ENCODE measurements at regions not wholly inside any gene's neighbourhood (a gene's known extent, or its start where the extent isn't known, plus 50 kb on each side); places are given as distances from the start of the nearest gene placed in this dataset.

DNA sequence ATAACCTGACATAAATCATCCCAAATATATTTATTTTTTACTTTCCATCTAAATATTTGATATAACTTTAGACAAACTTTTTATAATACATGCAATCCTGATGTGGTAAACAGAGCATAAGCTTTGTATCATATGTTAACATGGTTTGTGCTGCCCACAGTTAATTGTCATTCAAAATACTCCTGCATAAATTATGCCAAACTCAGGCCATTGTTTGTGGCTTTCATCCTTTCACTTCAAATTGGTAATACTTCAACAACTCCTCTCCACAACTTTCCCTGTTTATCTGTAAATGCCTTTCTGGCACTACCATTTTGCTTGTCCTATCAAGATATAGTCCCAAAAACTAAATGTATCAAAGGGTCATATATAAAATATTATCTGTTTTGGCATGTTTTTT is 586.7 kb downstream of the HINT1 start:
- Histone ChIP-seq H3K4me1 (ENCODE audit: insufficient read depth, low read length) (no peaks in the 10 kb centered on the region), H3K79me2 (ENCODE audit: insufficient read depth, low read length) (no peaks in the 10 kb centered on the region), H2AFZ (ENCODE audit: low read length) (no peak overlapping the region), H3K27ac (ENCODE audit: low read depth, low read length) (no peak overlapping the region), H3K9me3 (ENCODE audit: low read depth, low read length) (no peaks in the 10 kb centered on the region), H3K27me3 (ENCODE audit: insufficient read depth, low read length) (no peaks in the 10 kb centered on the region), H3K4me3 (ENCODE audit: insufficient read depth, low read length) (no peak overlapping the region), H4K20me1 (ENCODE audit: insufficient read depth, low read length) (no peaks in the 10 kb centered on the region), H3K36me3 (ENCODE audit: insufficient read depth, low read length) (no peaks in the 10 kb centered on the region), H3K4me2 (ENCODE audit: insufficient read depth, low read length) (no peak overlapping the region)
- DNase-seq (ENCODE audit: insufficient read length, low spot score, missing footprints): no peak
- TF ChIP-seq CTCF (IDR thresholded peaks at IDR 0.05; ENCODE audit: extremely low read depth, low read depth, low read length): no peak

DNA sequence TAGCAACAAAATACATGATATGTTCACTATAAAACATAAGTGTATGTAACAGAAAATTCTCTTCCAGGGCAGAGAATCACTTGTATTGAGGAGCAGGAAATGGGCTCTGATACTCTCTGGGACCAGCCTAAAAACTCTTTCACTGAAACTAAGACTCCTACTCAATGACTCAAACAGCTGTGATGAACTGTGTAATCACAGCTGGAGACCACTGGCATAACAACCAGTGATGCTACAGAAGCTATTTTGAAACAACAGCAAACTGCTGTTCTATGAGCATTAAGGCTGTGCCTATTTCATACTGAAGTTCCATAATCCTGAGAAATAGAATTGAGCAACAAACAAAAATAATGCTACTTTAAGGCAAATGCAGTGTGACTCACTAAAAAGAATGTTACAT is 594.0 kb downstream of the HINT1 start:
- no peaks in the 10 kb centered on the region for H3K36me3 ChIP-seq (ENCODE audit: insufficient read depth, low read length)
- no peaks in the 10 kb centered on the region for H3K9me3 ChIP-seq (ENCODE audit: low read depth, low read length)
- TF ChIP-seq CTCF (IDR thresholded peaks at IDR 0.05; ENCODE audit: extremely low read depth, low read depth, low read length): no peak
- H3K27me3 ChIP-seq (ENCODE audit: insufficient read depth, low read length): no peaks in the 10 kb centered on the region
- H3K4me1 ChIP-seq (ENCODE audit: insufficient read depth, low read length): no peaks in the 10 kb centered on the region
- DNase-seq (ENCODE audit: insufficient read length, low spot score, missing footprints): no peak
- H3K27ac ChIP-seq (ENCODE audit: low read depth, low read length): no peak overlapping the region
- no peak overlapping the region for H3K4me2 ChIP-seq (ENCODE audit: insufficient read depth, low read length)
- H3K79me2 ChIP-seq (ENCODE audit: insufficient read depth, low read length): no peaks in the 10 kb centered on the region
- no peak overlapping the region for H3K4me3 ChIP-seq (ENCODE audit: insufficient read depth, low read length)
- H4K20me1 ChIP-seq (ENCODE audit: insufficient read depth, low read length): no peaks in the 10 kb centered on the region
- H2AFZ ChIP-seq (ENCODE audit: low read length): no peak overlapping the region

GRCh38 chr5:130568791-130569190 is 596.3 kb downstream of the HINT1 start:
- Histone ChIP-seq H3K4me3 (ENCODE audit: insufficient read depth, low read length) (no peak overlapping the region), H3K4me1 (ENCODE audit: insufficient read depth, low read length) (no peaks in the 10 kb centered on the region)
- no peak for DNase-seq (ENCODE audit: insufficient read length, low spot score, missing footprints)

DNA sequence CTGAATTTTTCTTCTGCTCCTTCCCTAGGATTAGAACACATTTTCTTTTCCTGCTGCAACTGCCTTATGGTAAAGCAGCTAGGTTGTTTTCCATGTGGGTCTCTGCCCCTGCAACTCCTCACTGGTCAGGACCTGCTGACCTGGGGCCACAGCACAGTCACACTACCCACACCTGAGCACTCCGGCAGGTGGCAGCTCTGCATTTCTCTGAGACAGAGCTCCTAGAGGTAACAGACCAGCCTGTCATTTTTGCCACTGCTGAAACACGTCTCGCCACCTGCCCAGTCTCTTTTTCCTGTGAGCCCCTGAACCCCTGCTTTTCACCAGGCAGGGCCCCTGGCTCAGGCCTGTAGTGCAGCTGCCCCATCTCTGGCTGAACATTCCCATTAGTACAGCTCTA is 609.6 kb downstream of the HINT1 start:
- Histone ChIP-seq H3K9me3 (ENCODE audit: low read depth, low read length) (no peaks in the 10 kb centered on the region), H3K27me3 (ENCODE audit: insufficient read depth, low read length) (no peaks in the 10 kb centered on the region), H3K4me1 (ENCODE audit: insufficient read depth, low read length) (peaks cover 4% of the 10 kb centered on the region), H3K4me3 (ENCODE audit: insufficient read depth, low read length) (no peak overlapping the region), H2AFZ (ENCODE audit: low read length) (no peak overlapping the region), H3K27ac (ENCODE audit: low read depth, low read length) (no peak overlapping the region), H3K4me2 (ENCODE audit: insufficient read depth, low read length) (no peak overlapping the region), H3K79me2 (ENCODE audit: insufficient read depth, low read length) (no peaks in the 10 kb centered on the region), H3K36me3 (ENCODE audit: insufficient read depth, low read length) (no peaks in the 10 kb centered on the region), H4K20me1 (ENCODE audit: insufficient read depth, low read length) (no peaks in the 10 kb centered on the region)
- TF ChIP-seq CTCF (IDR thresholded peaks at IDR 0.05; ENCODE audit: extremely low read depth, low read depth, low read length): no peak
- no peak for DNase-seq (ENCODE audit: insufficient read length, low spot score, missing footprints)

More at GRCh38 chr5:130568791-130569190, 596.3 kb downstream of the HINT1 start:
- no peaks in the 10 kb centered on the region for H3K9me3 ChIP-seq (ENCODE audit: low read depth, low read length)
- no peak for TF ChIP-seq CTCF (IDR thresholded peaks at IDR 0.05; ENCODE audit: extremely low read depth, low read depth, low read length)
- no peaks in the 10 kb centered on the region for H4K20me1 ChIP-seq (ENCODE audit: insufficient read depth, low read length)
- no peak overlapping the region for H2AFZ ChIP-seq (ENCODE audit: low read length)
- no peaks in the 10 kb centered on the region for H3K36me3 ChIP-seq (ENCODE audit: insufficient read depth, low read length)
- H3K27ac ChIP-seq (ENCODE audit: low read depth, low read length): no peak overlapping the region
- H3K4me2 ChIP-seq (ENCODE audit: insufficient read depth, low read length): no peak overlapping the region
- H3K27me3 ChIP-seq (ENCODE audit: insufficient read depth, low read length): no peaks in the 10 kb centered on the region
- no peaks in the 10 kb centered on the region for H3K79me2 ChIP-seq (ENCODE audit: insufficient read depth, low read length)
